Cardiac fibroblast (primary cell): ENCODE measurements at regions not wholly inside any gene's neighbourhood (a gene's known extent, or its start where the extent isn't known, plus 50 kb on each side); places are given as distances from the start of the nearest gene placed in this dataset.

ENCODE experiments used
- DNase-seq, 2 donors: peaks; one replicate each; pipeline versions ENCODE4 v3.0.0 to v3.0.0-alpha.2; 2010; ENCODE audit warnings: low read depth in 2 of 2
- H3K4me3 ChIP-seq, 2 donors: replicated peaks in 1 of 2; 1 replicate in 1 of 2; 2 replicates in 1 of 2; pipeline ENCODE4 v1.5.1; 2011; ENCODE audit warnings: low read depth in 2 of 2, low read length in 2 of 2, mild to moderate bottlenecking in 2 of 2, moderate library complexity in 1 of 2
- CTCF ChIP-seq: IDR thresholded peaks from one replicate; pipeline ENCODE4 v1.5.1; 2011; ENCODE audit warnings: low read depth, mild to moderate bottlenecking, low read length, inconsistent platforms

- no peak overlapping the region for H3K4me3 ChIP-seq
- TF ChIP-seq CTCF = no peak
- DNase-seq = no peak
Measured at GRCh38 chr10:123494301-123494808, 171.8 kb upstream of the GPR26 start.

GRCh38 chr10:123496375-123496774 is 169.8 kb upstream of the GPR26 start:
- H3K4me3 ChIP-seq = no peak overlapping the region
- DNase-seq = no peak
- no peak for TF ChIP-seq CTCF

- no peak for DNase-seq
- TF ChIP-seq CTCF = no peak
- H3K4me3 ChIP-seq = no peak overlapping the region
Measured at GRCh38 chr10:123496996-123497660, 169.0 kb upstream of the GPR26 start.

- DNase-seq = no peak
- H3K4me3 ChIP-seq = no peak overlapping the region
- no peak for TF ChIP-seq CTCF
Measured at GRCh38 chr10:123500110-123500509, 166.0 kb upstream of the GPR26 start.

GRCh38 chr10:123501148-123501547 is 165.0 kb upstream of the GPR26 start:
- DNase-seq = no peak
- H3K4me3 ChIP-seq = no peak overlapping the region
- no peak for TF ChIP-seq CTCF

- no peak for TF ChIP-seq CTCF
- H3K4me3 ChIP-seq = no peak overlapping the region
- DNase-seq = no peak
Measured at GRCh38 chr10:123502983-123503382, 163.2 kb upstream of the GPR26 start.

GRCh38 chr10:123506455-123506854 is 159.7 kb upstream of the GPR26 start:
- no peak for DNase-seq
- no peak overlapping the region for H3K4me3 ChIP-seq
- TF ChIP-seq CTCF = no peak
